ENCODE measurements at regions not wholly inside any gene's neighbourhood (a gene's known extent, or its start where the extent isn't known, plus 50 kb on each side); places are given as distances from the start of the nearest gene placed in this dataset.

DNA sequence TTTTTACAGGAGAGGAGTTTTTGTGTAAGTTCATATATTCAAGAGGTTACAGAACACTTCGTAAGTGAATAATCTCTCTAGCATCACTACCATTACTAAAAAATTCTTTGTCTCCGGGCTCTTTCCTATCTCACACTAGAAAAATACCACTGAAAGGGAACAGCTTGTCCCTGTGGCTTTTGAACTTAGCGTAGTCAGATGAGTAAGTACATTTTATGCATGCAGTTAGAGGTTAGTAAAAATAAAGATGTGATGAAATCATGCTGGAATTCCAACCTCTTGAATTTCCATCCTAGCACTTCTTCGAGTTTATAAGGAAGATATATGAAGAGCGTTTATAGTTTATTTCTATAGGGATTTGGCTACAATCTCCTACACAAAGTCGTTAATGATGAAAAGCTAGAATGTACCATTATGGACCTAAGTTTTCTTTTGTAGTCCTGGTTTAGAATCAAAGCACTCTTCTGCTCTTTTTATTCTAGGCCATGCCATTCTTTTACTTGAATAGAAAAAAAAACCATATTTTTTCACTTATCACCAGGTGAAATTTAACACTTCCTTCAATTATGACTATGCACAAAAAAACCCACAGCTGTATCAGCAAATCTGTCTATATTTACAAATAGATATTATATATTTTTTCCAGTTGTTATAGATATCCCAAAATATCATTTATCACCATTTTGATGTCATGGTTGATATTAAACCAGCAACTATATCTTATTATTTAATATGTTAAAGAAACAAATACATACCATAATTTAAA is 139.9 kb upstream of the PCDH9 start:
- TF ChIP-seq POLR2A (IDR thresholded peaks at IDR 0.05), result no peak
- TF ChIP-seq, protein P1, sequence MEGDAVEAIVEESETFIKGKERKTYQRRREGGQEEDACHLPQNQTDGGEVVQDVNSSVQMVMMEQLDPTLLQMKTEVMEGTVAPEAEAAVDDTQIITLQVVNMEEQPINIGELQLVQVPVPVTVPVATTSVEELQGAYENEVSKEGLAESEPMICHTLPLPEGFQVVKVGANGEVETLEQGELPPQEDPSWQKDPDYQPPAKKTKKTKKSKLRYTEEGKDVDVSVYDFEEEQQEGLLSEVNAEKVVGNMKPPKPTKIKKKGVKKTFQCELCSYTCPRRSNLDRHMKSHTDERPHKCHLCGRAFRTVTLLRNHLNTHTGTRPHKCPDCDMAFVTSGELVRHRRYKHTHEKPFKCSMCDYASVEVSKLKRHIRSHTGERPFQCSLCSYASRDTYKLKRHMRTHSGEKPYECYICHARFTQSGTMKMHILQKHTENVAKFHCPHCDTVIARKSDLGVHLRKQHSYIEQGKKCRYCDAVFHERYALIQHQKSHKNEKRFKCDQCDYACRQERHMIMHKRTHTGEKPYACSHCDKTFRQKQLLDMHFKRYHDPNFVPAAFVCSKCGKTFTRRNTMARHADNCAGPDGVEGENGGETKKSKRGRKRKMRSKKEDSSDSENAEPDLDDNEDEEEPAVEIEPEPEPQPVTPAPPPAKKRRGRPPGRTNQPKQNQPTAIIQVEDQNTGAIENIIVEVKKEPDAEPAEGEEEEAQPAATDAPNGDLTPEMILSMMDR (IDR thresholded peaks at IDR 0.05), result no peak
- no peak overlapping the region for H3K4me3 ChIP-seq (ENCODE audit: low read depth, poor library complexity, severe bottlenecking)
- DNase-seq (ENCODE audit: low spot score in 2 of 2), result no peak
- intact Hi-C loops (cut with DNase I; ENCODE audit: low total_unique reads), result no loop called here
- WGBS, 2 donors, result 69 to 76% methylated on average over 6 of the region's 6 CpGs

DNA sequence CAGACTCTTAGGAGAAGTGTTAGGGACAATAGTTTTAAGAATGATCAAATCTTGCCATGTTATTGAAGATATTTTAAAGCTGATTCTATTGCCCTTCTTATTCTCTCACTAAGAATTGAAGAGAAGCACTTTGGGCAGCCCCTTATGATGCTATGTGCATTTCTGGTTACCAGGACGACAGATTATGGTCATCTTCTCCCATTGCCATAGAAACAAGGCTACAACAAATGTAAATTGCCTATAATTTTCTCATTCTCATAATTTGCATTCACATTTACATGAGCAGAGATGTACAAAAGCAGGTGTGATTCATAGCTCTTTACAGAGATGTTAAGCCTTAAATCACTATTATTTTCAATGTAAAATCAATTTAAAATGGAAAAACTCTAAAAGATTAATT is 137.3 kb upstream of the PCDH9 start:
- DNase-seq (ENCODE audit: low spot score in 2 of 2), result no peak
- no peak for TF ChIP-seq POLR2A (IDR thresholded peaks at IDR 0.05)
- TF ChIP-seq, protein P1 (IDR thresholded peaks at IDR 0.05), result no peak
- WGBS, 2 donors, result 32 to 47% methylated on average over 1 of the region's 1 CpG
- no peak overlapping the region for H3K4me3 ChIP-seq (ENCODE audit: low read depth, poor library complexity, severe bottlenecking)
- intact Hi-C loops (cut with DNase I; ENCODE audit: low total_unique reads), result no loop called here

DNA sequence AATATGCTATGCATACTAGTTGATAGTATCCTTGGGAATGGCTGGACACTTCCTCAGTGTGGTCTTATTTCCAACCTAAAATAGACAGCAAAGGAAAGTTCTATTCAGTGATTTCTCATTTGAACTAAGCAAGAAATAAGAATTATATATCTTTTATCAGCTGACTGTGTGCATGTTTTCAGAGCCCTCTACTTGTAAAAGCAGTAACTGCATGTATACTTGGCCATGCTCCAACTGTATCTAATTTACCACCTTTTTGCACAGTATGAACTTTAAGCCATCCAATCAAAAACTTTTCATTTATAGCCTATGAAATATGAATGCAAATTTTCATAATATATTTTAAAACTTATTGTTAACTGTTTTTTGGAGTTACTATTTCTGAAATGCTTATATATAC is 136.4 kb upstream of the PCDH9 start:
- H3K4me3 ChIP-seq (ENCODE audit: low read depth, poor library complexity, severe bottlenecking), result no peak overlapping the region
- DNase-seq (ENCODE audit: low spot score in 2 of 2), result no peak
- TF ChIP-seq POLR2A (IDR thresholded peaks at IDR 0.05), result no peak
- TF ChIP-seq, protein P1 (IDR thresholded peaks at IDR 0.05), result no peak
- intact Hi-C loops (cut with DNase I; ENCODE audit: low total_unique reads), result no loop called here

DNA sequence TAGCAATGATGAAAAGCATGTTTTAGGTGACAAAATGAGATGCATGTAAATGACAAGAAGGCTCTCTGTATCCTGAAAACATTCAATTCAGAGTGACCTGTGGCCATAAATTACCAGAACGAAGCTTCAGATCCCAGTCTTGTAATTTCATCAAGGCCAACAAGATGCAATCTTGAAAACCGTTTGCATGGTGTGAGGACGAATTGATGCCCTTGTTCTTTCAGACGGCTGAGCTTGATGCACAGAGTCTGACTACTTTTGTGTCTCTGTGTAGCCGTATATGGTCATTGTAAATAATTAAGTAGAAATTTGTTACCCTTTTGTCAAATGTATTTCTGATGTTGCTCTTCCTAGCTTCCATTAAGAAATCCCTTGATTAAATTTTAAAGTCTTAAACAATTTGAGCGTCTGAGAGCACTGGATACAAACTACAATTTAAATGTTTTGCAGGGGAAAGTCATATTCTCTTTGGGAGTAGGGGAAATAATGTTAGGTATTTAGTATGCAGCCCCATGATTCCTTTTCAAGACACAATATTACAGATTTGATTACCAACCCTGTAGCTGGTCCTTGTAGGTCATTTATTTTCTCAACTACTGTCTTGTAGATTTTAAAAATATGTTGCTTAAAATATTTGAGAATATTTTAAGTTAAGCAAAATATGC is 125.8 kb upstream of the PCDH9 start:
- TF ChIP-seq POLR2A (IDR thresholded peaks at IDR 0.05), result no peak
- TF ChIP-seq, protein P1 (IDR thresholded peaks at IDR 0.05), result no peak
- H3K4me3 ChIP-seq (ENCODE audit: low read depth, poor library complexity, severe bottlenecking), result no peak overlapping the region
- no peak for DNase-seq (ENCODE audit: low spot score in 2 of 2)
- WGBS, 2 donors, result 45 to 51% methylated on average over 6 of the region's 6 CpGs
- intact Hi-C loops (cut with DNase I; ENCODE audit: low total_unique reads), result no loop called here

DNA sequence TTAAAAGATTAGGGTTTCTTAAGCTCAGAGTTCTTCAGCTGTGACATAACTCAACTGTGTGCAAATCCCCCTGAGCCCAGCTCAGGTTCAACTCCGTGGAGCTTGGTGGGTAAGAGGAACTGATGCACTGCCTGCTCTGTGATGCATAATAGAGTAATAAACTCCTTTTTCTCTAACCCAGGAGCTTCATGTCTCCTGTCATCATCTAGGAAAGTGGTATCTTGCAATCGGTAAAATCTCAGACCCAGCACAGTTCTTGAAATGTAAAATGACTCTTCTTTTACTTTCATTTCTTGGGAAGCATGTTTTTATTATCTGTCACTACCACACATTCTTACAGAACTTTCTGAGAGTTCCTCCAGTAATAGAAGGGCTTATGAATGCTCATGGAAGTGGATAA is 123.8 kb upstream of the PCDH9 start:
- TF ChIP-seq POLR2A (IDR thresholded peaks at IDR 0.05), result no peak
- 48 to 53% methylated on average over 2 of the region's 2 CpGs for WGBS, 2 donors
- no peak for DNase-seq (ENCODE audit: low spot score in 2 of 2)
- intact Hi-C loops (cut with DNase I; ENCODE audit: low total_unique reads), result no loop called here
- H3K4me3 ChIP-seq (ENCODE audit: low read depth, poor library complexity, severe bottlenecking), result no peak overlapping the region

DNA sequence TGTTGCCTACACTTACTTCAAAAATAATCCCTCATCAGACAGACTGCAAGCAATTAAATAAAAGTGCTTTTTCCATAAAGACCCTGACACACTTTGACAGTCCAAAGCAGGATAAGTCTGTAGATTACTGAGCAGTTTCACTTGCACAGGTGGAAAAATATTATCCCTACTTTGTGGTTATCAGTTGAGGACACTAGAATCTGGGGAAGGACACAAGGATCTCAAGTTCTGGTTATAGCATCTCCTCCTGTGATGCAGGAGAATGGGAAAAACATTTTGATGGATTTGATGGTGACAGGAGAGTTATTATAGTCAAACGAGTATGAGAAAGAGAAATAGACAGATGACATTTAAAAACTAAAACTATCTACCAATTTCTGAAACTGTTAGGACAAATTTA is 122.9 kb upstream of the PCDH9 start:
- 42 to 59% methylated on average over 1 of the region's 1 CpG for WGBS, 2 donors
- no peak for TF ChIP-seq POLR2A (IDR thresholded peaks at IDR 0.05)
- TF ChIP-seq, protein P1 (IDR thresholded peaks at IDR 0.05), result no peak
- H3K4me3 ChIP-seq (ENCODE audit: low read depth, poor library complexity, severe bottlenecking), result no peak overlapping the region
- no peak for DNase-seq (ENCODE audit: low spot score in 2 of 2)
- intact Hi-C loops (cut with DNase I; ENCODE audit: low total_unique reads), result no loop called here

Measured in lower leg skin (tissue), 4 donors.